Retina (tissue), 1 donor: ENCODE measurements at regions not wholly inside any gene's neighbourhood (a gene's known extent, or its start where the extent isn't known, plus 50 kb on each side); places are given as distances from the start of the nearest gene placed in this dataset.

Experiments
- DNase-seq: peaks from one replicate; pipeline ENCODE4 v3.0.0-alpha.2; 2016

- no peak for DNase-seq
These were observed 103.2 kb upstream of the TNFAIP3 start for GRCh38 chr6:137763886-137764285.

- DNase-seq: no peak
These were observed 102.6 kb upstream of the TNFAIP3 start for GRCh38 chr6:137764464-137764863.

- no peak for DNase-seq
These were observed 102.0 kb upstream of the TNFAIP3 start for GRCh38 chr6:137765059-137765458.

DNA sequence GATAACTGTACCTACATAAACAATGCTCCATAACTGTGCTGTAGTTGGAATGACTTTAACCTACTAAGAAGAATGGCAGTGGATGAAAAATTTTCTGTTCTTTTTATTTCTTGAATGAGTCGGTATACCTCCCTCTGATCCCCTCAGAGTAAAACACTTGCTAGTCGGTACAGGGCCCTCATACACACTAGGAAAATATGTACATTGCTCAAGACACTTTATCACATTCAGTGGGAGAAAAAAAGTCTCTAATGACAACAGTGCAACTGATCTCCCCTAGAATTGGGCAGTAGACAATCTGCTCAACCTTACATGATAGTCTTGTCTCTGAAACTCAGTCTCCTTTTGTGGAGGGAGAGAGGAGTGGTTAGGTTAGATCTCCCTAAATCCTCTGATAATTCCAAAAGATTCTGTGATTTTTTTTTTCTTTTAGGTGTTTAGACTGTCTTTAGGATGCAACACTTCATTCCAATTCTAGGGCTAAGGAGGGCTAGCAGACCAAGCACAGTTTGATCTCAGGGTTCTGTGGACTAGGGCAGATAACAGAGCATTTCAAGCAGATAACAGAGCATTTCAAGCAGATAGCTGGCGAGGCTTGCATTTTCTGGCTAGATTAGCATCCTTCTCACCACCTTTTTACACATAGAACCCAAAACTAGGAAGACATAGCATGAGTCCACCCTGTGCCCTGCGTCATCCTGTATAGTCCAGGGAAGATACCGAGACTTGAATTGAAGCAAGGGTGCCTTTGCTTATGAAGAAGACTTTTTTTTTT is 100.3 kb upstream of the TNFAIP3 start:
- no peak for DNase-seq

GRCh38 chr6:137767465-137767864 is 99.6 kb upstream of the TNFAIP3 start:
- no peak for DNase-seq

- no peak for DNase-seq
These were observed 99.0 kb upstream of the TNFAIP3 start for GRCh38 chr6:137767911-137768690.

- DNase-seq: no peak
These were observed 98.1 kb upstream of the TNFAIP3 start for GRCh38 chr6:137768935-137769334.

GRCh38 chr6:137769797-137770362 is 97.2 kb upstream of the TNFAIP3 start:
- no peak for DNase-seq

GRCh38 chr6:137772541-137773250 is 94.4 kb upstream of the TNFAIP3 start:
- DNase-seq: no peak

GRCh38 chr6:137775227-137775626 is 91.8 kb upstream of the TNFAIP3 start:
- DNase-seq: no peak

- no peak for DNase-seq
These were observed 91.3 kb upstream of the TNFAIP3 start for GRCh38 chr6:137775720-137776119.

DNA sequence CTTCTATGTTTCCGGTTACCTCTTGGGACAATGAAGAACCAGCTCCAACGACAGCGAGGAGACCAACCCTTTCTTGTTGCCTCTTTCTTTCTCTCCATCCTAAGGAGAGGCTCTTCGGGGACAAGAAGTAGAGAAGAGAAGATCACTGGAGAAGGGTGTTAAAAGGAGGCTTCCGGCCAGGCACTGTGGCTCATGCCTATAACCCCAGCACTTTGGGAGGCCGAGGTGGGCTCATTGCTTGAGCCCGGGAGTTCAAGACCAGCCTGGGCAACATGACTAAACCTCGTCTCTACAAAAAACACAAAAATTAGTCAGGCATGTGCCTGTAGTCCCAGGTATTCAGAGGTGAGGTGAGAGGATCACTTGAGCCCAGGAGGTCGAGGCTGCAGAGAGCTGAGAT is 90.8 kb upstream of the TNFAIP3 start:
- DNase-seq: no peak

DNA sequence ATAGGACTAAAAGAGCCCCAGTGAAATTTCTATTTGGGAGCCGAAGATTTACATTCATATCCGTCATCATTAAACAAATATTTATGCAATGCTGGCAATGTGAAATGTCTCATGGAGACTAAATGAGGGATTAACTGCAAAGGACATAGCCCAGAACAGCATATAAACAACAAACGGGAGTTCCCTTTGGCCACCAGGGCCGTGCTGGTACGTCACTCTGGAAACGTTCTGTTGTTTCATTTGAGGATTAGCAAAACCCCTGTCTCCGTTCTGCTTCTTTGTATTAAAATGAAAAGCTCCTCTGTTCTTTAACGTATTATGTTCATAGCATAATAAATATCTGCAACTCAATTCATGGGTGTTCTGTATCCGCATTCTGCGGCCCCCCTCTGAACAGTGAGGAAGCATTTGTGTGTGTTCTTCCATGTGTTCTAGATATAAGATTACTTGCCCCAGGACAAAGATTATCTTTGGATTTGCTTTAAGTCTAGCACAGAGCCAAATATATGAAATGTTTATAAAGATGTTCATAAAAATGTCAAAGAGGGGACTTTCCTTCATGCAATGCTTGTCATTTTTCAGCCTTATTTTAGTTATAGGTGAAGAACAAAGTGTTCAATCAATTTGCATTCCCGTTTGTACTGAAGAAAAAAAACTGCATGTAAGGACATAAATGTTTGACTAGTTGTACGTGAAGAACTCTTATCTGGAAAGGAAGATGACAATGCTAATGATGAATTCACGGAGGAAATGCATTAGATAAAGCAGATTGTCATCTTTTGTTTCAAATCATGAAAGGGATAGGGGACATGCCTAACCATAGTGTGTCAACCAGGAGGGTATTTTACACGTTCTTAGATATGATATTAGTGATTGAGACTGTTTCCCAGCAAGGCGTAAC is 90.0 kb upstream of the TNFAIP3 start:
- DNase-seq: no peak

GRCh38 chr6:137777687-137778075 is 89.4 kb upstream of the TNFAIP3 start:
- DNase-seq: no peak

GRCh38 chr6:137779982-137780381 is 87.1 kb upstream of the TNFAIP3 start:
- no peak for DNase-seq

GRCh38 chr6:137780447-137781034 is 86.5 kb upstream of the TNFAIP3 start:
- no peak for DNase-seq

- DNase-seq: no peak
These were observed 85.4 kb upstream of the TNFAIP3 start for GRCh38 chr6:137781639-137782038.

DNA sequence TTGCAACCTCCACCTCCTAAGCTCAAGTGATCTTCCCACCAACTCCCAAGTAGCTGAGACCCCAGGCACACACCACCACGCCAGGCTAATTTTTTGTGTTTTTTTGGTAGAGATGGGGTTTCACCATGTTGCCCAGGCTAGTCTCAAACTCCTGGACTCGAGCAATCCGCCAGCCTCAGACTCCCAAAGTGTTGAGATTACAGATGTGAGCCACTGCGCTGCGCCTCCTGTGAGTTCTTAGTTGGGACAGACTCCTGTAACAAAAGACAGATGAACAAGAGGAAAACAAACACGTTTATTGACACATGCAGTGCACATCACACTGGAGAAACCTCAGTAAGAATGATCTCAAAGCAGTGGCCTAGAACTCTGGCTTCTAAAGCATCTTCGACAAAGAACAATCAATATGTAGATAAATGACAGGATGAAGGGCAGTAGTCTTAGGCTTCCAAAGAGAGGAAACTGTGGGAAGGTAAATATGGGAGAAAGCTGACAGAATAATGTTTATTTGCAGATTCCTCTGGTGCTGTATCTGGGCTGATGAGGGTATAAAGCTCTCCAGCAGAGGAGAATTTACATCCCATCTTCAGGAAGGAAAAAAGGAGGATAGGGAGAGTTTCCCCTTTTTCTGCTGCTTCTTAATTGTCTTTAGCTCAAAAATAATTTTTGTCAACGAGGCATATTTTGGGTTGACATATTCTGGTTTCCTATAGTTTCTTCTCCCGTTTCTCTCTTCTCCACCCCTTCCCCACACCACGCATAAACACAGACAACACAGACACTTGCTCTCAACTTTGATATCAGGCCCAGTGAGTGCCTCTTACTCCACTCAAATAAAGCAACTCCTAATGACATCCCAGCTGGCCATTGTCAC is 84.7 kb upstream of the TNFAIP3 start:
- DNase-seq: no peak

DNA sequence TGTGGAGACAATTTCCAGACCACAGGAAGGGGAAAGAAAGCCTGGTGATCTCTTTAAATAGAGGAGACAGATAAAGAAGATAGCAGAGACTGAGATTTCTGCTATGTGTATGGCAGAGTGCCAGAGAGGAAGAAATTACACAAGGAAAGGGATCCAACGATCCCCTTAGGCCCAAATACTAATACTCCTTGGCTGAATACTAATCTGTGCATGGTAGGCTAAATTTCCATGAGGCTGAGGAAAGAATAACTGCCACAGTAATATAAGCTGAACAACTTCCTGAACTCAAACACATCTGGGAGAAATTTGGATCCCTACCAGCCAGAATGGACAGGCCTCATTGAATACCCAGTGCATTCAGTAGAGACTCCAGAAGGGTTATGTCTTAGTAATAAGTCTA is 83.3 kb upstream of the TNFAIP3 start:
- no peak for DNase-seq

DNA sequence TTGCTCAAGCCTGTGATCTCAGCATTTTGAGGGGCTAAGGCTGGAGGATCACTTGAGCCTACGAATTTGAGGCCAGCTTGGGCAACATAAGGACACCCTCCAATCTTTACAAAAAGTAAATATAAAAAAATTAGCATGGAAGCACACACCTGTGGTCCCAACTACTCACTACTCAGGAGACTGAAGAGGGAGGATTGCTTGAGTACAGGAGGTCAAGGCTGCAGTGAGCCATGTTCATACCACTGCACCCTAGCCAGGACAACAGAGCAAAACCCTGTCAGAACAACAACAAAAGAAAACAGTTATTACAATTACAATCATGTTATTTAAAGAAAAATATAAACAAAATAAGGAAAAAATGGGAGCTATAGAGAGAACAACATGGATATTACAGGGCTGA is 82.5 kb upstream of the TNFAIP3 start:
- no peak for DNase-seq

GRCh38 chr6:137787016-137787415 is 80.0 kb upstream of the TNFAIP3 start:
- DNase-seq: no peak
